KMS-11 (cell line): ENCODE measurements at regions not wholly inside any gene's neighbourhood (a gene's known extent, or its start where the extent isn't known, plus 50 kb on each side); places are given as distances from the start of the nearest gene placed in this dataset.

Experiments used
- H2AFZ ChIP-seq: fragments of 200-600 bp; sonication (generic); 2 replicates; pipeline ENCODE4 v1.6.1; 2016; ENCODE audit warnings: antibody characterized with exemption, mixed run types, low read depth
- H3K27ac ChIP-seq: fragments of 200-600 bp; sonication (generic); 2 replicates; pipeline ENCODE4 v1.6.1; 2016; ENCODE audit warnings: mild to moderate bottlenecking, mixed run types
- H3K27me3 ChIP-seq: fragments of 200-600 bp; sonication (generic); 2 replicates; pipeline ENCODE4 v1.6.1; 2017; ENCODE audit warnings: mild to moderate bottlenecking, low read depth, mixed run types, moderate library complexity; ENCODE audit not compliant: insufficient read depth
- H3K36me3 ChIP-seq: fragments of 200-600 bp; sonication (generic); 2 replicates; pipeline ENCODE4 v1.6.1; 2017; ENCODE audit warnings: mild to moderate bottlenecking, mixed run types; ENCODE audit not compliant: insufficient read depth
- H3K4me1 ChIP-seq: fragments of 200-600 bp; sonication (generic); 2 replicates; pipeline ENCODE4 v1.6.1; 2016; ENCODE audit warnings: mild to moderate bottlenecking, low read depth, mixed run types; ENCODE audit not compliant: poor library complexity, severe bottlenecking
- H3K4me2 ChIP-seq: fragments of 200-600 bp; sonication (generic); 2 replicates; pipeline ENCODE4 v1.7.0; 2016; ENCODE audit warnings: mild to moderate bottlenecking, mixed run types
- H3K4me3 ChIP-seq: fragments of 200-600 bp; sonication (generic); IDR thresholded peaks from 2 replicates; pipeline ENCODE4 v1.6.1; 2017; ENCODE audit warnings: low read depth, low read length, mixed read lengths; ENCODE audit not compliant: insufficient read depth
- H3K79me2 ChIP-seq: fragments of 200-600 bp; sonication (generic); 2 replicates; pipeline ENCODE4 v1.6.1; 2016; ENCODE audit warnings: low read depth, mixed run types; ENCODE audit not compliant: insufficient read depth
- H3K9ac ChIP-seq: fragments of 200-600 bp; sonication (generic); 2 replicates; pipeline ENCODE4 v1.6.1; 2016; ENCODE audit warnings: mild to moderate bottlenecking, mixed run types
- H4K20me1 ChIP-seq: fragments of 200-600 bp; sonication (generic); 2 replicates; pipeline ENCODE4 v1.6.1; 2016; ENCODE audit warnings: mild to moderate bottlenecking, mixed run types; ENCODE audit not compliant: insufficient read depth
- CTCF ChIP-seq: fragments of 200-600 bp; sonication (generic); conservative IDR thresholded peaks from 2 replicates; pipeline ENCODE4 v1.6.1; 2017; ENCODE audit warnings: low read depth, mild to moderate bottlenecking, antibody characterized with exemption, low read length, moderate library complexity, mixed read lengths

GRCh38 chr12:77347017-77347416, 281.6 kb upstream of the E2F7 start:
- no peaks in the 10 kb centered on the region for H3K27me3 ChIP-seq
- no peak overlapping the region for H3K4me3 ChIP-seq
- no peaks in the 10 kb centered on the region for H4K20me1 ChIP-seq
- no peaks in the 10 kb centered on the region for H3K4me1 ChIP-seq
- H3K27ac ChIP-seq = no peak overlapping the region
- no peak for TF ChIP-seq CTCF
- no peak overlapping the region for H3K9ac ChIP-seq
- no peaks in the 10 kb centered on the region for H3K79me2 ChIP-seq
- no peaks in the 10 kb centered on the region for H3K36me3 ChIP-seq
- no peak overlapping the region for H2AFZ ChIP-seq
- H3K4me2 ChIP-seq = no peak overlapping the region

GRCh38 chr12:77345336-77345735, 280.0 kb upstream of the E2F7 start:
- H4K20me1 ChIP-seq = no peaks in the 10 kb centered on the region
- TF ChIP-seq CTCF = no peak
- H3K79me2 ChIP-seq = no peaks in the 10 kb centered on the region
- no peaks in the 10 kb centered on the region for H3K4me1 ChIP-seq
- H3K27me3 ChIP-seq = no peaks in the 10 kb centered on the region
- no peak overlapping the region for H3K4me2 ChIP-seq
- H3K27ac ChIP-seq = no peak overlapping the region
- H2AFZ ChIP-seq = no peak overlapping the region
- H3K4me3 ChIP-seq = no peak overlapping the region
- H3K9ac ChIP-seq = no peak overlapping the region
- H3K36me3 ChIP-seq = no peaks in the 10 kb centered on the region

GRCh38 chr12:77344651-77345050, 279.3 kb upstream of the E2F7 start:
- H4K20me1 ChIP-seq = no peaks in the 10 kb centered on the region
- no peak overlapping the region for H3K9ac ChIP-seq
- H3K27ac ChIP-seq = no peak overlapping the region
- no peaks in the 10 kb centered on the region for H3K27me3 ChIP-seq
- H3K4me3 ChIP-seq = no peak overlapping the region
- H3K79me2 ChIP-seq = no peaks in the 10 kb centered on the region
- H3K4me1 ChIP-seq = no peaks in the 10 kb centered on the region
- H2AFZ ChIP-seq = no peak overlapping the region
- no peak overlapping the region for H3K4me2 ChIP-seq
- no peaks in the 10 kb centered on the region for H3K36me3 ChIP-seq
- TF ChIP-seq CTCF = no peak

- Histone ChIP-seq H3K4me2 (no peak overlapping the region), H3K27me3 (no peaks in the 10 kb centered on the region)
Measured at GRCh38 chr12:77343291-77343690, 277.9 kb upstream of the E2F7 start.

More at GRCh38 chr12:77343291-77343690, 277.9 kb upstream of the E2F7 start:
- no peaks in the 10 kb centered on the region for H4K20me1 ChIP-seq
- H3K36me3 ChIP-seq = no peaks in the 10 kb centered on the region
- TF ChIP-seq CTCF = no peak
- no peak overlapping the region for H2AFZ ChIP-seq
- H3K4me1 ChIP-seq = no peaks in the 10 kb centered on the region
- no peaks in the 10 kb centered on the region for H3K79me2 ChIP-seq
- H3K9ac ChIP-seq = no peak overlapping the region
- H3K4me3 ChIP-seq = no peak overlapping the region
- no peak overlapping the region for H3K27ac ChIP-seq
